ENCODE measurements at regions not wholly inside any gene's neighbourhood (a gene's known extent, or its start where the extent isn't known, plus 50 kb on each side); places are given as distances from the start of the nearest gene placed in this dataset.
"Not testable (repeated sequence)": the region's sequence is repeated elsewhere in the genome, so short reads cannot be mapped to it uniquely, and the experiment has no call there.

- no peaks in the 10 kb centered on the region for H3K27me3 ChIP-seq
- peak overlapping the region; percentile 40 to 76 (median 56) for H3K4me3 ChIP-seq
- H3K36me3 ChIP-seq (replicated peaks in 1 of 2): no peaks in the 10 kb centered on the region
- no peaks in the 10 kb centered on the region for H3K9me3 ChIP-seq (replicated peaks in 1 of 3)
- intact Hi-C loops (cut with DNase I): no loop called here
- peak; percentile 11 to 28 for TF ChIP-seq POLR2A (IDR thresholded peaks at IDR 0.05)
- TF ChIP-seq, protein P1, sequence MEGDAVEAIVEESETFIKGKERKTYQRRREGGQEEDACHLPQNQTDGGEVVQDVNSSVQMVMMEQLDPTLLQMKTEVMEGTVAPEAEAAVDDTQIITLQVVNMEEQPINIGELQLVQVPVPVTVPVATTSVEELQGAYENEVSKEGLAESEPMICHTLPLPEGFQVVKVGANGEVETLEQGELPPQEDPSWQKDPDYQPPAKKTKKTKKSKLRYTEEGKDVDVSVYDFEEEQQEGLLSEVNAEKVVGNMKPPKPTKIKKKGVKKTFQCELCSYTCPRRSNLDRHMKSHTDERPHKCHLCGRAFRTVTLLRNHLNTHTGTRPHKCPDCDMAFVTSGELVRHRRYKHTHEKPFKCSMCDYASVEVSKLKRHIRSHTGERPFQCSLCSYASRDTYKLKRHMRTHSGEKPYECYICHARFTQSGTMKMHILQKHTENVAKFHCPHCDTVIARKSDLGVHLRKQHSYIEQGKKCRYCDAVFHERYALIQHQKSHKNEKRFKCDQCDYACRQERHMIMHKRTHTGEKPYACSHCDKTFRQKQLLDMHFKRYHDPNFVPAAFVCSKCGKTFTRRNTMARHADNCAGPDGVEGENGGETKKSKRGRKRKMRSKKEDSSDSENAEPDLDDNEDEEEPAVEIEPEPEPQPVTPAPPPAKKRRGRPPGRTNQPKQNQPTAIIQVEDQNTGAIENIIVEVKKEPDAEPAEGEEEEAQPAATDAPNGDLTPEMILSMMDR (IDR thresholded peaks at IDR 0.05): peak; percentile 22 to 44 (median 26)
- peak overlapping the region in 4 of 5 donors; percentile 17 to 78 (median 55) for H3K27ac ChIP-seq
- 11 to 60% (median 22%) methylated on average over 13 to 78 of the region's 78 CpGs for WGBS, 4 donors
- DNase-seq: peak; percentile 65 to 84 (median 76)
- peaks cover 0 to 7% of the 10 kb centered on the region in 2 donors for H3K4me1 ChIP-seq (replicated peaks in 1 of 2)
Measured at GRCh38 chr5:1594357-1595106, 70.8 kb upstream of the LPCAT1 start.

- intact Hi-C loops (cut with DNase I): no loop called here
- peaks cover 0 to 7% of the 10 kb centered on the region in 2 donors for H3K4me1 ChIP-seq (replicated peaks in 1 of 2)
- 10 to 48% (median 19%) methylated on average over 6 to 32 of the region's 32 CpGs for WGBS, 4 donors
- DNase-seq: peak in 4 of 7 donors; percentile 9 to 27 (median 18)
- no peaks in the 10 kb centered on the region for H3K27me3 ChIP-seq
- H3K4me3 ChIP-seq: peak overlapping the region in 3 of 4 donors; percentile 51 to 76 (median 61)
- TF ChIP-seq, protein P1 (IDR thresholded peaks at IDR 0.05): no peak
- no peak for TF ChIP-seq POLR2A (IDR thresholded peaks at IDR 0.05)
- peak overlapping the region in 4 of 5 donors; percentile 17 to 78 (median 55) for H3K27ac ChIP-seq
- no peaks in the 10 kb centered on the region for H3K9me3 ChIP-seq (replicated peaks in 1 of 3)
- no peaks in the 10 kb centered on the region for H3K36me3 ChIP-seq (replicated peaks in 1 of 2)
Measured at GRCh38 chr5:1593903-1594356, 70.2 kb upstream of the LPCAT1 start.

DNA sequence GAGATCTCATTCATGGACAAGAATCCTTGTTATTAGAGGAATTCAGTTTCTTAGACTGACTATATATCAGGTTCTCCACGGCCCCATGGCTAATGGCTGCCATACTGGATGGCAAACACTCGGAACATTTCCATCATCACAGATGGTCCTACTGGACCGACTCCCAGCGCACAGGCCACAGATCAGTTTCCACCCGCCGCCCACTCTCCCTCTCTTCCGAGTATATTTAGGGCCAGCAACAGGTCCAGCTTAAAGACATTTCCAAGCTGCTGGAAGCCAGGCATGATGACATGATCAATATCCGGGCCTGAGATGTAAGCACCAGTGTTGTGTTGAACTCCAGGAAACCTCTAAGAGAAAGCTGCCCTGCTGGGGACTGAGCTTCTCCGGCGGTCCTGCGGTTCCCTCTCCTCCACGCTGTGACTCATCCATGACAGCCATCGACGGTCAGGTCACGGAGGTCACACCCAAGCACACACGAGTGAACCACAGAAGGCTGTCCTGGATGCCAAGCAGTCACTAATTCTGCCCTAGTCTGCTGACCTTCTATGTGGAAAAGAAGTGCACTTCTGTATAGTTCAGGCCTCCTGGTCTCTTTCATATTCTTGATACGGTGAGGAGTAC is 64.4 kb upstream of the LPCAT1 start:
- WGBS, 4 donors: 92 to 94% (median 93%) methylated on average over 9 to 17 of the region's 17 CpGs
- H3K4me3 ChIP-seq; H3K9me3 ChIP-seq (replicated peaks in 1 of 3); H3K36me3 ChIP-seq (replicated peaks in 1 of 2); H3K27me3 ChIP-seq; DNase-seq; H3K27ac ChIP-seq; H3K4me1 ChIP-seq (replicated peaks in 1 of 2); intact Hi-C loops (cut with DNase I): not testable (repeated sequence)

GRCh38 chr5:1583081-1583875 is 59.5 kb upstream of the LPCAT1 start:
- intact Hi-C loops (cut with DNase I); H3K27ac ChIP-seq; H3K4me3 ChIP-seq; H3K36me3 ChIP-seq (replicated peaks in 1 of 2); DNase-seq; H3K4me1 ChIP-seq (replicated peaks in 1 of 2); H3K9me3 ChIP-seq (replicated peaks in 1 of 3); H3K27me3 ChIP-seq: not testable (repeated sequence)
- WGBS, 4 donors: 91 to 93% (median 93%) methylated on average over 15 of the region's 15 CpGs

GRCh38 chr5:1579389-1579788 is 55.6 kb upstream of the LPCAT1 start:
- H3K4me1 ChIP-seq (replicated peaks in 1 of 2); H3K27me3 ChIP-seq; H3K4me3 ChIP-seq; intact Hi-C loops (cut with DNase I); H3K27ac ChIP-seq; H3K9me3 ChIP-seq (replicated peaks in 1 of 3); DNase-seq: not testable (repeated sequence)
- 91 to 97% (median 95%) methylated on average over 5 of the region's 5 CpGs for WGBS, 4 donors
- peaks cover 0 to 15% of the 10 kb centered on the region in 2 donors for H3K36me3 ChIP-seq (replicated peaks in 1 of 2)

DNA sequence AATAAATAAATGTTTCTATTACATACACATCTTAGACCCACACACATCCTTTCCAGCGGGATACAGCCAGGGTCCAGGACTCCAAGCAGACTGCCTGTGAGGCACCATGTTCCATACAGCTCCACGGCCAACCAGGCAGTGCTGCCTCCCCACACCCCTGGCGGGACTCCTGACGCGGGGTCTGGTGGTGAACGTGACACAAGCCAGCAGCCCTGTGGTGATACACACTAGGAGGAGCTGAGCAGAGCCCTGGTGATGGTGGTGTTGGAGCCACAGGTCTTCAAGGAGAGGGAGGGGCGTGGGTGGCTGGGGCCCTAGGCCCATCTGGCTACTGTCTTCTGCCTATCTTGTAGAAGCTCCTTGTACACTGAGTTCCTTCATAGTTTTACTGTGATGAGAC is 53.1 kb upstream of the LPCAT1 start:
- H3K27ac ChIP-seq; intact Hi-C loops (cut with DNase I); H3K27me3 ChIP-seq; H3K9me3 ChIP-seq (replicated peaks in 1 of 3); DNase-seq; H3K4me3 ChIP-seq; H3K4me1 ChIP-seq (replicated peaks in 1 of 2): not testable (repeated sequence)
- 92 to 98% (median 93%) methylated on average over 7 of the region's 7 CpGs for WGBS, 4 donors
- H3K36me3 ChIP-seq (replicated peaks in 1 of 2): peaks cover 0 to 15% of the 10 kb centered on the region in 2 donors

GRCh38 chr5:1575991-1576714 is 52.4 kb upstream of the LPCAT1 start:
- H3K4me3 ChIP-seq; H3K27me3 ChIP-seq; H3K4me1 ChIP-seq (replicated peaks in 1 of 2); intact Hi-C loops (cut with DNase I); H3K9me3 ChIP-seq (replicated peaks in 1 of 3); DNase-seq; H3K27ac ChIP-seq: not testable (repeated sequence)
- WGBS, 4 donors: 92 to 95% (median 92%) methylated on average over 20 to 23 of the region's 25 CpGs
- H3K36me3 ChIP-seq (replicated peaks in 1 of 2): peaks cover 0 to 15% of the 10 kb centered on the region in 2 donors

GRCh38 chr5:1575491-1575890 is 51.7 kb upstream of the LPCAT1 start:
- H3K27ac ChIP-seq; H3K4me3 ChIP-seq; H3K27me3 ChIP-seq; H3K4me1 ChIP-seq (replicated peaks in 1 of 2); H3K9me3 ChIP-seq (replicated peaks in 1 of 3); DNase-seq; intact Hi-C loops (cut with DNase I): not testable (repeated sequence)
- peaks cover 0 to 15% of the 10 kb centered on the region in 2 donors for H3K36me3 ChIP-seq (replicated peaks in 1 of 2)
- 61 to 74% (median 67%) methylated on average over 5 of the region's 5 CpGs for WGBS, 4 donors

Data from adrenal gland (tissue), 9 donors.